ENCODE measurements at regions not wholly inside any gene's neighbourhood (a gene's known extent, or its start where the extent isn't known, plus 50 kb on each side); places are given as distances from the start of the nearest gene placed in this dataset.

DNA sequence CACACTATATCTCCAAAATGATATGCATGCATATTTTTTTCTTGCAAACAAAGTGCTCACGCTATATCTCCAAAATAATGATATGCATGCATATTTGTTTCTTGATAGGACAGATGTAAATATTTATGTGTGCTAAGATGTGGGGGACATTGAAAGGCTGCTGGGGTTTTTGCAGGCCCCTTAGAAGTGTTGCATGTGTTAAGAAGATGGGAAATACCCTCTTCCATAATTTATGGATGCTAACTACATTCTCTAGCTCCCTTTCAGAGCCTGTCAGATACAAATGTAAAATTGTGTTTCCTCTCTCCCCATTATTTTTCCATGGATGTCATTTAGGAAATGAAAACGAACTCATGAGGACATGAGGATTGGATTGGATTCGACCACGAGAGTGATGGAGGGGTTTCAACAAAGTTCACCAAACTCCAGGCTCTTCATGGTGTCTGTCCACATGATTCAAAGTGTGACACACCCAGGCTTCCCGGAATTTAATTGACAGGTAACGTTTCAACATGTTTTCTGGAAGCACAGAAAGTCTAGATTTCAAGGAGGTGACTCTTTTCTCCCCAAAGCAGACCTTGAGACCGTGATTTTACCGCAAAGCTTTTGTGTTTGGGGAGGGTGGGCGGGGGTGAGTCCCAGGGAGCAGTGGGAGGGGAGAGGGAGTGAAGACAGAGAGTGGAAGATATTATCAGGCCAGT is 94.4 kb upstream of the CD99 start:
- intact Hi-C loops (cut with DNase I, micrococcal nuclease), result loop anchor here in 1 of 2 experiments (10.0 kb wide), 1 partner anchor 1272 kb away; no protein-coding TSS in a partner anchor
- ATAC-seq (no peak), DNase-seq (no peak)
- CTCF ChIA-PET, result no interaction called here
- Mint-ChIP-seq H3K9me3 (ENCODE audit: low read depth) (peaks cover 2% of the 10 kb centered on the region), H3K27ac (no peak overlapping the region), H3K27me3 (no peaks in the 10 kb centered on the region), H3K4me3 (no peak overlapping the region), H3K4me1 (no peaks in the 10 kb centered on the region), H3K36me3 (ENCODE audit: low read depth) (peaks cover 5% of the 10 kb centered on the region)
- POLR2A ChIA-PET, result no interaction called here

DNA sequence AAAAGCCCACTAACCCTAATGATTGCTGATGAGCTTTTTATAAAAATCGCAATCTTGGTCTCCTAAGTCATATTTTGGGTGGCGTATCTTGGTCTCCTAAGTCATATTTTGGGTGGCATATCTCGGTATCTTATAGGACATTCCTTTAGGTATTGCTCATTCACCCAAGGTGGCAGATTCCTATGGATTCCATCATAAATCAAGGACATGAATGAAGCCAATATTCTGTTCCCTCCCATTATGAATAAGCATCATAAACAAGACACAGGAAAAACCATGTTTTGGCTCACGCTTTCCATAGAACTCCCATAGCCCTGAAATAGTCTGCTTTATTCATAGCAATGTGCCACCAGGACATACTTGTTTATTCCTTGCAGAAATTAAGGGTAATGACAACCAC is 95.0 kb upstream of the CD99 start:
- H3K4me1 Mint-ChIP-seq, result no peaks in the 10 kb centered on the region
- no peak for ATAC-seq
- peaks cover 2% of the 10 kb centered on the region for H3K9me3 Mint-ChIP-seq (ENCODE audit: low read depth)

DNA sequence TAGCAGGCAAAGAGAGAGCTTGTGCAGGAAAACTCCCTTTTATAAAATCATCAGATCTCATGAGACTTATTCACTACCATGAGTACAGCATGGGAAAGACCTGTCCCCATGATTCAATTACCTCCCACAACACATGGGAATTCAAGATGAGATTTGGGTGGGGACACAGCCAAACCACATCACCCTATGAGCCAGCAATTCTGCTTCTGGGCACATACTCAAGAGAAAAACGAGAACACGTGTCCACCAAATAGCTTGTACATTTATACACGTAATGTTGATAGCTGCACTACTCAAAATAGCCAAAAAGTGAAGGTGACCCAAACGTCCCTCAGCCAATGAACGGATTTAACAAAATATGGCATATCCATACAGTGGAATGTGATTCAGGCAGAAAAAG is 94.5 kb upstream of the DHRSX start:
- ChIA-PET CTCF (no interaction called here), POLR2A (no interaction called here)
- no peaks in the 10 kb centered on the region for H3K27me3 Mint-ChIP-seq
- intact Hi-C loops (cut with DNase I, micrococcal nuclease), result loop anchor here in 1 of 2 experiments (10.0 kb wide), 1 partner anchor 1270 kb away; no protein-coding TSS in a partner anchor
- no peaks in the 10 kb centered on the region for H3K4me1 Mint-ChIP-seq
- no peak for ATAC-seq
- H3K4me3 Mint-ChIP-seq, result no peak overlapping the region
- H3K9me3 Mint-ChIP-seq (ENCODE audit: low read depth), result peaks cover under 1% of the 10 kb centered on the region
- DNase-seq, result no peak
- H3K36me3 Mint-ChIP-seq (ENCODE audit: low read depth), result peaks cover 2% of the 10 kb centered on the region
- H3K27ac Mint-ChIP-seq, result no peak overlapping the region

More for the DNA sequence above, 95.0 kb upstream of the CD99 start:
- Mint-ChIP-seq H3K27ac (no peak overlapping the region), H3K36me3 (ENCODE audit: low read depth) (peaks cover 5% of the 10 kb centered on the region), H3K4me3 (no peak overlapping the region), H3K27me3 (no peaks in the 10 kb centered on the region)
- POLR2A ChIA-PET, result no interaction called here
- no peak for DNase-seq
- intact Hi-C loops (cut with DNase I, micrococcal nuclease), result loop anchor here in 1 of 2 experiments (10.0 kb wide), 1 partner anchor 1271 kb away; no protein-coding TSS in a partner anchor
- CTCF ChIA-PET, result no interaction called here

DNA sequence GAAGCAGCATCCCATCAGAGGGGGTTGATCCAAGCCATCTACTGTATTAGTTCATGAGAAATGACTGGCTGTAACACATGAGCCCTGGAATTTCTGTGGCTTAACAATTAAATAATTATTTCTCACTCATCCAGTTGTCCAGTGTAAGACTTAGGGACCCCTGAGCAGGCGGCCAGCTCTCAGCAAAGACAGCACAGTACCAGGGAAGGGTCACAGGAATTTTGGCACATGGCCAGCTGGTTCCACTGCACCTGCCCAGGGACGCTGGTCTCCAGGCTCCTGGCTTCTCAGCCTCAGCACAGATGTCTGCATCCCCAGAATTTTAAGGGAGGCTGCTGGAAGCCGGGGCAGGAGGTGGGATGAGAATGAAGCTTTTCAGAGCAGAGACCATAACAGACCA is 93.7 kb upstream of the DHRSX start:
- H3K4me1 Mint-ChIP-seq, result no peaks in the 10 kb centered on the region

DNA sequence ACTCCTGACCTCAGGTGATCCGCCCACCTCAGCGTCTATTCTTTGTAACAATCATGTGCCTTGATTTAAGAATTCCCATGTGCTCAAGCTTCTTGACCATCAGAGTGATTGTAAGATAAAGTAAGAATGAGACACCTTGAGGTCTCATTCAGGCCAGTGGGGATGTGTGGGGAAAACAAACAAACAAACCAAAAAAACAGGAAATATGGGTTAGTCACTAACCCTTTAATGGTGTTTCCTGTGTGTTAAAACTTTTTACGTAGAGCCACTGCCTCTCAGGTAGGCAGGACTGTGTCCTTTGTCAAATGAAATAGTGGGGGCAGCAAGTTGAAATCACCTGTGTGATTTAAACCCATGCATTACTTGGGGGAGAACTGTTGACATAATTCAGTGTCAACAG is 91.5 kb upstream of the DHRSX start:
- ChIA-PET POLR2A (no interaction called here), CTCF (no interaction called here)
- no peaks in the 10 kb centered on the region for H3K4me1 Mint-ChIP-seq
- DNase-seq (no peak), ATAC-seq (no peak)
- H3K27me3 Mint-ChIP-seq, result no peaks in the 10 kb centered on the region
- intact Hi-C loops (cut with DNase I, micrococcal nuclease), result loop anchor here in 1 of 2 experiments (5.0 to 10.0 kb wide), 3 partner anchors 90 to 1345 kb away; partner anchors contain the start of genes DHRSX and ZBED1
- H3K36me3 Mint-ChIP-seq (ENCODE audit: low read depth), result no peaks in the 10 kb centered on the region
- no peak overlapping the region for H3K27ac Mint-ChIP-seq
- no peak overlapping the region for H3K4me3 Mint-ChIP-seq
- H3K9me3 Mint-ChIP-seq (ENCODE audit: low read depth), result no peaks in the 10 kb centered on the region

More for the DNA sequence above, 93.7 kb upstream of the DHRSX start:
- Mint-ChIP-seq H3K4me3 (no peak overlapping the region), H3K27ac (no peak overlapping the region), H3K36me3 (ENCODE audit: low read depth) (no peaks in the 10 kb centered on the region), H3K27me3 (no peaks in the 10 kb centered on the region), H3K9me3 (ENCODE audit: low read depth) (no peaks in the 10 kb centered on the region)
- intact Hi-C loops (cut with DNase I, micrococcal nuclease), result loop anchor here in 1 of 2 experiments (5.0 to 10.0 kb wide), 3 partner anchors 92 to 1347 kb away; partner anchors contain the start of genes DHRSX and ZBED1
- CTCF ChIA-PET, result no interaction called here
- ATAC-seq, result no peak
- no peak for DNase-seq
- POLR2A ChIA-PET, result no interaction called here

DNA sequence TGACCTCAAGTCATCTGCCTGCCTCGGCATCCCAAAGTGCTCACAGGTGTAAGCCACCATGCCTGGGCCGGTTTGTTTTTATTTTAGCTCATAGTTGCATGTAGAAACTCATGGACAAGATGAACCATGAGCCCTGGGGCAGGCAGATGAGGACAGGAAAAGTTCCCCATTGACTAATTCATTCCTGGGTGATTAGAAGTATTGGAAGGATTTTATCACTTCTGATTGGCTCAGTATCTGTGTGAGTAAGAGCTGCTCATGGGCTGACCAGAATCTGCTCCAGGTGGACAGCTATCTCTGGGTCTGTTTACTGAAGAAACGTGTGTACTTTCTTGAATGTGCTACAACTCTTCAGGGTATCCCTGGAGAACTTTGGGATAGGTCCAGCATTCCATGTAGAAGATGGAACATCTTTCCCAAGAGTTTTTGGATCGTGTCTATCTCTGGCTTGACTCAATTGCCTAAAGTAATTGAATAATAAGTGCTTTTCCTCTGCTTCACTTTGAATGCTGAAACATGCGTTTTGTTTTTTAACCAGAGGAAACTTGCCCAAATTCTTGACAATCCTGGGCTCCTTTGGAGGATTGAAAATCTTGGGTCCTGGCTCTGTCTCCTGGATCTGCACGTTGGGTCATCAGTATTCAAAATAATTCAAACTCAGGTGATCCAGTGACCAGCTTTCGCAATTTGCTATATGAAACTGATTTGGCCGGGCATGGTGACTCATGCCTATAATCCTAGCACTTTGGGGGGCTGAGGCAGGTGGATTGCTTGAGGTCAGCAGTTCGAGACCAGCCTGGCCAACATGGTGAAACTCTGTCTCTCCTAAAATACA is 88.6 kb upstream of the DHRSX start:
- H3K9me3 Mint-ChIP-seq (ENCODE audit: low read depth), result no peaks in the 10 kb centered on the region
- ChIA-PET CTCF (no interaction called here), POLR2A (no interaction called here)
- no peak for ATAC-seq
- H3K27me3 Mint-ChIP-seq, result peaks cover 3% of the 10 kb centered on the region
- peaks cover 2% of the 10 kb centered on the region for H3K4me1 Mint-ChIP-seq
- intact Hi-C loops (cut with DNase I, micrococcal nuclease), result loop anchor here in 1 of 2 experiments (5.0 to 10.0 kb wide), 3 partner anchors 87 to 1342 kb away; partner anchors contain the start of genes DHRSX and ZBED1
- DNase-seq, result no peak
- H3K4me3 Mint-ChIP-seq, result no peak overlapping the region
- no peak overlapping the region for H3K27ac Mint-ChIP-seq
- H3K36me3 Mint-ChIP-seq (ENCODE audit: low read depth), result no peaks in the 10 kb centered on the region

DNA sequence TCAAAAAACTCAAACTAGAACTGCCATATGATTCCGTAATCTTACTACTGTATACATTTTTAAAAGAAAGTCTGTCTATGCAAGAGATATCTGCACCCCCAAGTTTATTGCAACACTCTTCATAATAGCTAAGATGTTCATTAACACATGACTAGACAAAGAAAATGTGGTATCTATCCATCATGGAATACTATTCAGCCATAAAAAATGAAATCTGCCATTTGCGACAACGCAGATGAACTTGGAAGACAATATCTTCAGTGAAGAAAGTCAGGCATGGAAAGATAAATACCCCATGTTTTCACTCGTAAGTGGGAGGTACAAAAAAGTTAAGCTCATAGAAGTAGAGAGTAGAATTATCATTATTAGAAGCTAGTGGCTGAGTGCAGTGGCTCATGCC is 87.3 kb upstream of the DHRSX start:
- Mint-ChIP-seq H3K27ac (no peak overlapping the region), H3K27me3 (peaks cover 7% of the 10 kb centered on the region), H3K9me3 (ENCODE audit: low read depth) (no peaks in the 10 kb centered on the region), H3K36me3 (ENCODE audit: low read depth) (no peaks in the 10 kb centered on the region), H3K4me1 (peaks cover 5% of the 10 kb centered on the region), H3K4me3 (no peak overlapping the region)
- no peak for ATAC-seq
- POLR2A ChIA-PET, result no interaction called here
- intact Hi-C loops (cut with DNase I, micrococcal nuclease), result no loop called here
- DNase-seq, result no peak
- CTCF ChIA-PET, result no interaction called here

GRCh38 chrX:2587146-2587545 is 86.4 kb upstream of the DHRSX start:
- H3K36me3 Mint-ChIP-seq (ENCODE audit: low read depth), result no peaks in the 10 kb centered on the region
- ChIA-PET POLR2A (no interaction called here), CTCF (no interaction called here)
- ATAC-seq (no peak), DNase-seq (no peak)
- no peak overlapping the region for H3K27ac Mint-ChIP-seq
- no peak overlapping the region for H3K4me3 Mint-ChIP-seq
- peaks cover 8% of the 10 kb centered on the region for H3K4me1 Mint-ChIP-seq
- intact Hi-C loops (cut with DNase I, micrococcal nuclease), result no loop called here
- peaks cover 16% of the 10 kb centered on the region for H3K27me3 Mint-ChIP-seq
- H3K9me3 Mint-ChIP-seq (ENCODE audit: low read depth), result no peaks in the 10 kb centered on the region

- H3K4me3 Mint-ChIP-seq, result peak overlapping the region; percentile 18
- peaks cover 8% of the 10 kb centered on the region for H3K4me1 Mint-ChIP-seq
- CTCF ChIA-PET, result no interaction called here
- intact Hi-C loops (cut with DNase I, micrococcal nuclease), result no loop called here
- no peak for DNase-seq
- peaks cover 26% of the 10 kb centered on the region for H3K27me3 Mint-ChIP-seq
- H3K27ac Mint-ChIP-seq, result no peak overlapping the region
- H3K9me3 Mint-ChIP-seq (ENCODE audit: low read depth), result no peaks in the 10 kb centered on the region
- no peak for ATAC-seq
- POLR2A ChIA-PET, result no interaction called here
- no peaks in the 10 kb centered on the region for H3K36me3 Mint-ChIP-seq (ENCODE audit: low read depth)
Measured at GRCh38 chrX:2585158-2585470, 84.3 kb upstream of the DHRSX start.

DNA sequence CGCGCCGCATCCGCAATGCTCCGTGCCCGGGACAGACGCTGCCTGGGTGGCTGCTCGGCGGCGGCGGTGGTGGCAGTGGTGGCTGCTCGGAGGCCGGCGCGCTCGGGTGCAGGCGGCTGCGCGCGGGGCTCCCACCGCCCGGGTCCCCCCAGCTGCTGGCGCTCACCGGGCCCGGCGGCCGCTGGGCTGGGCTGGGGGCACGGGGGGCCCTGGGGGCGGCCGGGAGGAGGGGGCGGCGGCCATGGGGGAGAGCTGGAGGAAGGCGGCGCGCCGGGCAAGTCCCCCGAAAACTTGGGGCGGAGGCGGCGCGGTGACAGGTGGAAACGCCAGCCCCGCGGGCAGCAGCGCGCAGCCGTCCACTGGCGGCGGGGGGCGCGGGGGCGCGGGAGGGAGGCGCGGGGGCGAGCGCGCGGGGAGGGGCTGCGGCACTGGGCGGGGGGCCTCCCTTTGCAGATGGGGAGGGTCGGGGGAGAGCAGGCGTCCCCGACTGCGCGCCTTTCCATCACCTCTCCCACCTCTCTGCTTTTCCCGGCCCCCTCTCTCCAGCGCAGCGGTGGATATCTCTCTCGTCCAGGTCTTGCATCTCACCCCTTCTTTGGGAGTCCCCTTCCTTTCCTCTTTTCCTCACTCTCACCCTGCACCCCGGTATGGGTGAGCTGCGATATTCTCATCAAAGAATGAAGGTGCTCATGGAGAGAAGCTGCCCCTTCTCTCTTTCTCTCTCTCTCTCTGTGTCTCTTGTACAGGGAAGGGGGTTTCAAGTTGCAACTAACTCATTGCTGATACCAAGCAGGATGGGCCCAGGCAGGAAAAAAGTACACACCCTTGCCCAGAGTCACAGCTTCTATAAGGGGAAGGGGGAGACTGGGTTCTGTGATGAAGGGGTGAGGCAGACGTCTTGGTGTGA is 83.7 kb upstream of the DHRSX start:
- DNase-seq (peak; percentile 19), ATAC-seq (no peak)
- H3K36me3 Mint-ChIP-seq (ENCODE audit: low read depth), result no peaks in the 10 kb centered on the region

More for the DNA sequence above, 83.7 kb upstream of the DHRSX start:
- H3K9me3 Mint-ChIP-seq (ENCODE audit: low read depth), result no peaks in the 10 kb centered on the region
- peaks cover 8% of the 10 kb centered on the region for H3K4me1 Mint-ChIP-seq
- intact Hi-C loops (cut with DNase I, micrococcal nuclease), result no loop called here
- peaks cover 26% of the 10 kb centered on the region for H3K27me3 Mint-ChIP-seq
- ChIA-PET POLR2A (no interaction called here), CTCF (no interaction called here)
- H3K4me3 Mint-ChIP-seq, result peak overlapping the region; percentile 18
- no peak overlapping the region for H3K27ac Mint-ChIP-seq
